PC-3 (cell line): ENCODE measurements at regions not wholly inside any gene's neighbourhood (a gene's known extent, or its start where the extent isn't known, plus 50 kb on each side); places are given as distances from the start of the nearest gene placed in this dataset.

Experiments
- EZH2 ChIP-seq: fragments of 300-600 bp; sonication (generic); IDR thresholded peaks from one replicate; pipeline ENCODE4 v1.6.1; 2017; ENCODE audit warnings: antibody characterized with exemption, mild to moderate bottlenecking, low read length; ENCODE audit not compliant: unreplicated experiment
- EZH2phosphoT487 ChIP-seq: fragments of 300-600 bp; sonication (generic); IDR thresholded peaks from 2 replicates; pipeline ENCODE4 v1.6.1; 2018; ENCODE audit warnings: mild to moderate bottlenecking, antibody characterized with exemption, low read length, borderline replicate concordance
- TF ChIP-seq, protein P1 (sequence below): fragments of 300-600 bp; sonication (generic); conservative IDR thresholded peaks from 2 replicates; pipeline ENCODE4 v1.5.1; 2017; ENCODE audit warnings: antibody characterized with exemption, low read depth, mild to moderate bottlenecking, low read length

- TF ChIP-seq, protein P1, sequence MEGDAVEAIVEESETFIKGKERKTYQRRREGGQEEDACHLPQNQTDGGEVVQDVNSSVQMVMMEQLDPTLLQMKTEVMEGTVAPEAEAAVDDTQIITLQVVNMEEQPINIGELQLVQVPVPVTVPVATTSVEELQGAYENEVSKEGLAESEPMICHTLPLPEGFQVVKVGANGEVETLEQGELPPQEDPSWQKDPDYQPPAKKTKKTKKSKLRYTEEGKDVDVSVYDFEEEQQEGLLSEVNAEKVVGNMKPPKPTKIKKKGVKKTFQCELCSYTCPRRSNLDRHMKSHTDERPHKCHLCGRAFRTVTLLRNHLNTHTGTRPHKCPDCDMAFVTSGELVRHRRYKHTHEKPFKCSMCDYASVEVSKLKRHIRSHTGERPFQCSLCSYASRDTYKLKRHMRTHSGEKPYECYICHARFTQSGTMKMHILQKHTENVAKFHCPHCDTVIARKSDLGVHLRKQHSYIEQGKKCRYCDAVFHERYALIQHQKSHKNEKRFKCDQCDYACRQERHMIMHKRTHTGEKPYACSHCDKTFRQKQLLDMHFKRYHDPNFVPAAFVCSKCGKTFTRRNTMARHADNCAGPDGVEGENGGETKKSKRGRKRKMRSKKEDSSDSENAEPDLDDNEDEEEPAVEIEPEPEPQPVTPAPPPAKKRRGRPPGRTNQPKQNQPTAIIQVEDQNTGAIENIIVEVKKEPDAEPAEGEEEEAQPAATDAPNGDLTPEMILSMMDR, result no peak
- TF ChIP-seq EZH2, result no peak
- no peak for TF ChIP-seq EZH2phosphoT487
Measured at GRCh38 chrX:127577884-127578283, 474.3 kb downstream of the ACTRT1 start.
